Neural progenitor cell (in vitro differentiated cells): ENCODE measurements at regions not wholly inside any gene's neighbourhood (a gene's known extent, or its start where the extent isn't known, plus 50 kb on each side); places are given as distances from the start of the nearest gene placed in this dataset.

ENCODE experiments used
- EZH2 ChIP-seq: fragments of 200-600 bp; sonication (generic); IDR thresholded peaks from 2 replicates; pipeline ENCODE4 v1.6.1; 2017; ENCODE audit warnings: antibody characterized with exemption, mild to moderate bottlenecking, moderate library complexity
- TF ChIP-seq, protein P1 (sequence below): fragments of 200-600 bp; sonication (generic); IDR thresholded peaks from 2 replicates; pipeline ENCODE4 v1.5.1; 2017; ENCODE audit warnings: antibody characterized with exemption, mild to moderate bottlenecking

DNA sequence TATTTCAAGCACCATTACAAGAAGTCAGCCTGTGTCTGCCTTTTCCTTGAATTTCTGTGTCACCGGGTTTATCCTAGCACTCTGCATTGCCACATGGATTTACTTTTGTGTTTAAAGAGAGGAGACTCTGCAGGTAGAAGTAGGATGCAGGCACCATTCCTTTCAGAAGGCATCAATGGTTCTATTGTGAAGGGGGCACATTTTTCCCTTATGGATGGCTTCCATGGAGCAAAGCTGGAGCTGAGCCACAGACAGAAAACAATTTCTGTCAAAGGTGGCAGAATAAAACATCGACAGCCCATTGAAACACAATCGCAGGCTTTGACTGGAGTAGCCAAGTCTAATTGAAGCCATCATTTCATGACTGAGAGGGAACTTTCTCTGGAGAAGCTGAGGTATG lies 288.0 kb upstream of the ANKH start:
- TF ChIP-seq, protein P1, sequence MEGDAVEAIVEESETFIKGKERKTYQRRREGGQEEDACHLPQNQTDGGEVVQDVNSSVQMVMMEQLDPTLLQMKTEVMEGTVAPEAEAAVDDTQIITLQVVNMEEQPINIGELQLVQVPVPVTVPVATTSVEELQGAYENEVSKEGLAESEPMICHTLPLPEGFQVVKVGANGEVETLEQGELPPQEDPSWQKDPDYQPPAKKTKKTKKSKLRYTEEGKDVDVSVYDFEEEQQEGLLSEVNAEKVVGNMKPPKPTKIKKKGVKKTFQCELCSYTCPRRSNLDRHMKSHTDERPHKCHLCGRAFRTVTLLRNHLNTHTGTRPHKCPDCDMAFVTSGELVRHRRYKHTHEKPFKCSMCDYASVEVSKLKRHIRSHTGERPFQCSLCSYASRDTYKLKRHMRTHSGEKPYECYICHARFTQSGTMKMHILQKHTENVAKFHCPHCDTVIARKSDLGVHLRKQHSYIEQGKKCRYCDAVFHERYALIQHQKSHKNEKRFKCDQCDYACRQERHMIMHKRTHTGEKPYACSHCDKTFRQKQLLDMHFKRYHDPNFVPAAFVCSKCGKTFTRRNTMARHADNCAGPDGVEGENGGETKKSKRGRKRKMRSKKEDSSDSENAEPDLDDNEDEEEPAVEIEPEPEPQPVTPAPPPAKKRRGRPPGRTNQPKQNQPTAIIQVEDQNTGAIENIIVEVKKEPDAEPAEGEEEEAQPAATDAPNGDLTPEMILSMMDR, result no peak
- no peak for TF ChIP-seq EZH2
